H1 (cell line): ENCODE measurements at regions not wholly inside any gene's neighbourhood (a gene's known extent, or its start where the extent isn't known, plus 50 kb on each side); places are given as distances from the start of the nearest gene placed in this dataset.

ENCODE experiments used
- CTCF ChIP-seq, 3 experiments: IDR thresholded peaks; 1 replicate in 2 of 3; 2 replicates in 1 of 3; pipeline versions ENCODE4 v1.5.1 to v1.6.1; 2011; ENCODE audit warnings: low read length in 3 of 3, mild to moderate bottlenecking in 3 of 3, inconsistent platforms in 2 of 3, low read depth in 1 of 3, moderate library complexity in 1 of 3; ENCODE audit not compliant: insufficient read depth in 1 of 3; ENCODE audit errors: control extremely low read depth in 1 of 3
- EZH2 ChIP-seq: fragments of 200-600 bp; sonication (generic); IDR thresholded peaks from 2 replicates; pipeline ENCODE4 v1.7.1; 2012; ENCODE audit warnings: low read depth, mild to moderate bottlenecking, moderate library complexity, low read length, inconsistent platforms; ENCODE audit not compliant: severe bottlenecking
- HDAC2 ChIP-seq, 2 experiments: fragments of 300-600 bp in 1 of 2; sonication (generic) in 1 of 2; IDR thresholded peaks; 2 replicates each; pipeline ENCODE4 v1.6.1; 2011 to 2012; ENCODE audit warnings: low read depth in 2 of 2, low read length in 2 of 2, mild to moderate bottlenecking in 2 of 2, moderate library complexity in 2 of 2, borderline replicate concordance in 1 of 2, inconsistent platforms in 1 of 2
- MAX ChIP-seq: IDR thresholded peaks from 2 replicates; pipeline ENCODE4 v1.6.1; 2012; ENCODE audit warnings: inconsistent platforms
- POLR2A ChIP-seq, 2 experiments: IDR thresholded peaks; 1 replicate in 1 of 2; 2 replicates in 1 of 2; pipeline ENCODE4 v1.6.1; 2011; ENCODE audit warnings: low read depth in 2 of 2, low read length in 2 of 2, mild to moderate bottlenecking in 2 of 2; ENCODE audit errors: control extremely low read depth in 1 of 2
- POLR2AphosphoS5 ChIP-seq: IDR thresholded peaks from 2 replicates; pipeline ENCODE4 v1.6.1; 2011; ENCODE audit warnings: low read depth, low read length
- POU5F1 ChIP-seq: IDR thresholded peaks from 2 replicates; pipeline ENCODE4 v1.6.1; 2011; ENCODE audit warnings: low read depth, mild to moderate bottlenecking, low read length, moderate library complexity
- SIRT6 ChIP-seq: IDR thresholded peaks from one replicate; pipeline ENCODE4 v1.7.1; 2012; ENCODE audit warnings: low read length, inconsistent platforms
- SP1 ChIP-seq: IDR thresholded peaks from 2 replicates; pipeline ENCODE4 v1.6.1; 2011; ENCODE audit warnings: low read depth, low read length
- TAF1 ChIP-seq: IDR thresholded peaks from 2 replicates; pipeline ENCODE4 v1.6.1; 2011; ENCODE audit warnings: mild to moderate bottlenecking, low read depth, low read length
- TF ChIP-seq, protein P1 (sequence below): IDR thresholded peaks from 2 replicates; pipeline ENCODE4 v1.6.1; 2011; ENCODE audit warnings: low read depth, mild to moderate bottlenecking, low read length; ENCODE audit not compliant: insufficient read depth

DNA sequence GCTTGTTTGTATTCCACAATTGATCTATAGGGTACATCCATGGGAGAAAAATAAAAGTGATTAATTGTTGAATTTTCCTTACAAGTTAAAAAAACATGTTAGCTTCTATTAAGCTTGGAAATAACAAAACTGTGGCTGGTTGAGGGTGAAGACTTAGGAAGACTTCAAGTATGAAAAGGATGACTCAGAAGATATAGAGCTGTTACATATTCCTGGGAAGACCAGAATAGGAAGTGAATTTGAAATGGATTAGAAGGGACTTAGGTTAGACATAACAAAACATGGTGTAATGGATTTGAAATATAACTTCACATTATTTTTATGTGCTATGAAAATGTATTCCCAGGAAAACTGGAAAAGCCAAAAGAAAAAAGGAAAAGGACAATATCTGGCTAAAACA lies 732.2 kb downstream of the HDGFL1 start:
- TF ChIP-seq POLR2A (IDR thresholded peaks at IDR 0.05; ENCODE audit: control extremely low read depth in 1 of 2, low read depth in 2 of 2, low read length in 2 of 2): no peak
- TF ChIP-seq CTCF (IDR thresholded peaks at IDR 0.05; ENCODE audit: control extremely low read depth in 1 of 3, insufficient read depth in 1 of 3, low read depth in 1 of 3, low read length in 3 of 3): no peak
- TF ChIP-seq SIRT6: no peak
- no peak for TF ChIP-seq EZH2
- TF ChIP-seq, protein P1, sequence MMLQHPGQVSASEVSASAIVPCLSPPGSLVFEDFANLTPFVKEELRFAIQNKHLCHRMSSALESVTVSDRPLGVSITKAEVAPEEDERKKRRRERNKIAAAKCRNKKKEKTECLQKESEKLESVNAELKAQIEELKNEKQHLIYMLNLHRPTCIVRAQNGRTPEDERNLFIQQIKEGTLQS: no peak
- TF ChIP-seq MAX: no peak
- no peak for TF ChIP-seq SP1
- TF ChIP-seq HDAC2 (IDR thresholded peaks at IDR 0.05; ENCODE audit: borderline replicate concordance in 1 of 2, low read depth in 2 of 2, low read length in 2 of 2): no peak
- TF ChIP-seq TAF1: no peak
- TF ChIP-seq POU5F1: no peak
- TF ChIP-seq POLR2AphosphoS5: no peak
